ENCODE measurements at regions not wholly inside any gene's neighbourhood (a gene's known extent, or its start where the extent isn't known, plus 50 kb on each side); places are given as distances from the start of the nearest gene placed in this dataset.

DNA sequence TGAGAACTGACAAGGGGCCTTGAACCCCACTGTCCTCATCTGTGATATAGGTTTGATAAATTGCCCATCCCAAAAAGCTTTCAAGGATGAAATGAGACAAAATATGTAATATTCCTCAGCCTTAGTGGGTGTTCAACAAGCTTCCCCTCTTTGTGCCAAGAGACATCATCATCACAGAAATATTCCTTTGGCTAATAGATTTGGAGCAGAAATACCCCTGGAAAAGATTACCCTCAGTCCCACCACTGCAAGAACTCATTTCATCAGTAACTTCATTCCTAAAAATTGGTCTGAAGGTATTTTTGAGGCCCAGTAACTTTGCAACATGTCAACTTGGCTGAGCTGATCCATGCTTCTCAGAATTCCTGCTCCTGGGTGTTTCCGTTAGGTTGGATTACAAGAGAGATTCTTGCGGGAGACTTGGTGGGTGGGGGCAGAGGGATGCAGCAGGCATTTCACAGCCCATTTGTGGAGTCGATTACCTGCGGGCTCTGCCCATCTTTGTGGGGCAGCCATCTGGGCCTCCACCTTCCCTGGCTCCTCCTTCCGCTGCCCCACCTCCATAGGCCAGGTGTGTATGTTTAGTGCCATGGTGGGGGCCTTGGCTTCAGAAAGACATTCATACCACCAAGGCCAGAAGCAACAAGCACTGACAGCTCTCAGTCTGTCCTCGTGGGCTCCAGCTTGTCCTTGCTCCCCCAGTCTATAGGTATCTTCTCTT is 263.9 kb downstream of the GLI2 start:
- no peak for ATAC-seq

DNA sequence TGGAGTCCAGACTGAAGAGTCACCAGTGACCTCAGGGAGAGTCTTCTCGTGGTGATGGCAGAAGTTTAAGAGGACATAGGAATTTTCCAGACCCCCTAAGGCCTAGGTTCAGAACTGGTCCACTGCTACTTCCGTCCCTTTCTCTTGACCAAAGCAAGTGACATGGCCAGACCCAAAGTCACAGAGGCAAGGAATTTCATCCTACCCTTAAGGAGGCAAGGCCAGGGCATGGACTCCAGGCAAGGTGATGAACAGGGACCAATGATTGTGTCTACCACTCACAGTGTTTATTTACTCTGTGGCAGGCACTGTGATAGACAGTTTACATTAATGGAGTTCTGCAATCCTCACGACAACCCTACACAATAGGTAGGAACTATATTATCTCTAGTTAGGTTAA is 265.1 kb downstream of the GLI2 start:
- no peak for ATAC-seq

DNA sequence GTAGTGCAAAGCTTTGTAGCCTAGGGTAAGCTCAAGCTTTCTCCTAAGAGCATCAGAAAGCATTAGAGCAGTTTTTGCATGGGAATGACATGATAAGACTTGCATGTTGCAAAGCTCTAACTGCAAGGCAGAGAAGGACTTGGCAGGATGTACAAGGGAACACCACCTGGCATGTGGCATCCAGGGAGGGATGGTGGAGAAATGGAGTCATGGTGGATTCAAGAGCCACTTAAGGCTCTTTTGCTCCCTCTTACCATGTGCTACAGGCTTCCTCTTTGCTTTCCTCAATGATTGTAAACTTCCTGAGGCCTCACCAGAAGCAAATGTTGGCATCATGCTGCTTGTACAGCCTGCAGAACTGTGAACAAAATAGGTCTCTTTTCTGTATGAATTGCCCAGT is 266.0 kb downstream of the GLI2 start:
- ATAC-seq = no peak

DNA sequence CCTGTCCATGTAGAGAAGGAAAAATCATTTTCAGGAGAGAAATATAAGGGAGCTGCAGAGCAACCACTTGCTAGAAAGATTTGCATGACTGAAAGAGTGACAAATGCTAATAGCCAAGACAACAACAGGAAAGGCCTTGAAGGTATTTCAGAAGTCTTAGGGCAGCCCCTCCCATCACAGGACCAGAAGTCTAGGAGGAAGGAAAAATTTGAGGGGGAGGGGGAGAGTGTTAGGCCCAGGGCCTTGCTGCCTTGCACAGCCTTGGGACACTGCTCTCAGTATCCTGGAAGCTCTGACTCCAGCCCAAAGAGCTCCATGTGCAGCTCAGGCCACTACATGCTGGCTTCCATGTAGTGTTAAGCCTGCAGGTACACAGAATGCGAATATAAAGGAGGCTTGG is 266.9 kb downstream of the GLI2 start:
- ATAC-seq = no peak

DNA sequence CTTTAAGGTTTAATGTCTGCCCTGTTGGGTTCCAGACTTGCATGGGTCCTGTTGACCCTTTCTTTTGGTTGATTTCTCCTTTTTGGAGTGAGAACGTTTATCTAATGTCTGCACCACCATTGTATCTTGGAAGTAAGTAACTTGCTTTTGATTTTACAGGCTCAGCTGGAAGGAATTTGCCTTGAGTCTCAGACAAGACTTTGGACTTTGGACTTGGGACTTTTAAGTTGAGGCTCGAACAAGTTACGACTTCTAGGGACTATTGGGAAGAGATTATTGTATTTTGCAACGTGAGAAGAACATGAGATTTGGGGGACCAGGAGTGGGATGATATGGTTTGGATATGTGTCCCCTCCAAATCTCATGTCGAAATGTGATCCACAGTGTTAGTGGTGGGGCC is 267.7 kb downstream of the GLI2 start:
- ATAC-seq = no peak

DNA sequence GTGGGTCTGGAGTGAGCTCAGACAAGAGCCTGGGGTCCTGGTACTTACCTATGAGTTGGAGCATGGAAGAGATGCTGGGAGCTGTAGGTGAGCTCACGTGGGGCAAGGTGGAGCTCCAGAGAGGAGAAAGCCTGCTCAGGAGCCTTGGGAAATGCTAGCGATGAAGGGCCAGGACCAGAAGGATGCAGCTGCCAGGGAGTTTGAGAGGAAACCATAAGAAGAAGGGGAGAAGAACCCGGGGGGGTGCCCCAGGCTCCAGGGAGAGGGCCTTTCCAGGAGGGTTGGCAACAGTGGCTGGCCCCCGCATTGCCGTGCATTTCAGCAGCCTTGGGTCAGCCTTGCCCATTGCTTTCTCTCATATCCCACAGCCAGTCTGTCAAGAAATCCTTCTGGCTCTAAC is 268.7 kb downstream of the GLI2 start:
- ATAC-seq = no peak

DNA sequence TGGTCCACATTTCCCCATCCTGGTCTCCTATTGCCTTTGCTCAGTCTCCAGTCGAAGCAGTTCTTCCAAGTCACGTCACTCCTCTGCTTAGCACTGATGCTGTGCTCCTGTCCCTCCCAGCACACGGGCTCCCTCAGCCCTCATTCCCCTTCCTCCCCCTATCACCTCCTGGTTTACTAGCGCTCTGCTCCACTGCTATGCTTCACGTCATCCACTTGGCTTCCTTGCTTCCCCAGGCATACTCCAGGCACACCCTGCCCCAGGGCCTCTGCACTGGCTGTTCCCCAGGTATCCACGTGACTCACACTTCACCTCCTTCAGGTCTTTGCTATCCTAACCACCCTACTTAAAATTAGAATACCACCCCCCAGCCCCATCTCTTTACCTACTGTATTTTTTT is 269.3 kb downstream of the GLI2 start:
- ATAC-seq = no peak

DNA sequence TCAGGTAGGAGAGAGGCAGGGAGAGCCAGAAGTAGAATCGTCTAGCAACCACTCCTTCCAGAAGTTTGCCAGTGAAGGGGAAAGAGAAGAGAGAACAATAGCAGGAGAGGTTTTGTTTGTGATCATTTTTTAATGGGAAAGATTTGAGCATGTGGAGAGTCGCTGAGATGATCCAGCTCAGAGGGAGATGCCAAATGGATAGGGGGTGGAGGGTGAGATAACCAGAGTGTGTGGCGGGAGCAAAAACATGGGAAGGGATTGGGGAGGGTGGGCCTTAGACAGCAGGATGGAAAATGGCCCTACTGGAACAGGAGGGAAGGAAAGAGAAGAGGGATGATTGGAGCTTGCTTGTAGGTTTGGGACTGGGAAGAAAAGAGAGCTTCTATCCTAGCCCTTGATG is 269.8 kb downstream of the GLI2 start:
- ATAC-seq = no peak

DNA sequence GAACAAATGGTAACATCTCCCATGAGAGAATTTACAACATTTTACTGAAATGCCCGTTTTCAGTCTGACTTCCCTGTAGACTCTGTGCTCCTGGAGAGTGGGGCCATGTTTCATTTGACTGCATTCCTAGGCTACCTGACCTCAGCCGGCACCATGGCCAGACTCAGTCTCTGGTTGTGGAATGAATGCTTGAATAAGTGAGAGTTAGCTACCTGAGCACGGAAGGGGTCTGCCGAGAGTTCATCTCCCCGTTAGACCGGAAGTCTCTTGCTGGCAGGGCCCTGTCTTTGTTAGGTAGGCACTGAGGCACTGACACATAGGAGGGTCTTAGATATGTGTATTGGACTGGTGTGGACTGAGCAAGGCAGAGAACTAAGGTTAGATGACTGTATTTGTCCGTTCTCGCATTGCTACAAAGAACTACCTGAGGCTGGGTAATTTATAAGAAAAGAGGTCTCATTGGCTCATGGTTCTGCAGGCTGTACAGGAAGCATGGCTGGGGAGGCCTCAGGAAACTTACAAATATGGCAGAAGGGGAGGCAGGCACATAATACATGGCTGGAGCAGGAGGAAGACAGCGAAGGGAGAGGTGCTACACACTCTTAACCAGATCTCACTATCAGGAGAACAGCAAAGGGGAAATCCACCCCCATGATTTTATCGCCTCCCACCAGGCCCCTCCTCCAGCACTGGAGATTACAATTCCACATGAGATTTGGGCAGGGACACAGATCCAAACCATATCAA is 271.2 kb downstream of the GLI2 start:
- no peak for ATAC-seq

DNA sequence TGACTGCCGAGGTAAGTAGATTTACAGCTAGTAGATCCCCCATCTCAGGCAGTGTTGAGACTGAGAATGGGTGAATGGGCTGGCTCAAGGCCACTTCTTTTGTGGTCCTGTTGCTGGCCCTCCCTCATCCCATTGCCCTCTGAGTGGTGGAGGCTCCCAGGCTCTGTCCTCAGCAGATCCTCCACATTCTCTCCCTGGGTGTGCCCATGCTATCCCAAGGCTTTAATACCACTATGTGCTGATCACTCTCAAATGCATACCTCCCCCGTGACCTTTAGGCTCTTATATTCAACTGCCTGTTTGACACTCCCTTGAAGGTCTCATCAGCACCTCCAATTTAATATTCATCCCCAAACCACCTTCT is 271.8 kb downstream of the GLI2 start:
- ATAC-seq = no peak

DNA sequence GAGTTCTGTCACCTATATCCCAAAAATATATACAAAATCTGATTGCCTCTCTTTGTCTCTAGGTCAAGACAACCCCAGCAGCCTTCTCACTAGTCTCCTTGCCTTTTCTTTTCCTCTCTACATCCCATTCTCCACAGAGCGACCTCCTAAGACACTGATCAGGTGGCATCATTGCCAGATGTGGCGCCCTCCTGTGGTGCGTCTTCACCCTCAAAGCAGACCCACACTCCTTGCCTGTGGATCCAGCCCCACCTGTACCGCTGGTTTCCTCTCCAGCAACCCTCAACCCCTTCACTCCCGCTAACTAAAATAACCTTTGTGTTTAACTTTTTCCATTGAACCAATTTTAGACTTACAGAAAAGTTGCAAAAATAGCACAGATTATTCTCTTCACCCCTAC is 273.3 kb downstream of the GLI2 start:
- ATAC-seq = no peak

DNA sequence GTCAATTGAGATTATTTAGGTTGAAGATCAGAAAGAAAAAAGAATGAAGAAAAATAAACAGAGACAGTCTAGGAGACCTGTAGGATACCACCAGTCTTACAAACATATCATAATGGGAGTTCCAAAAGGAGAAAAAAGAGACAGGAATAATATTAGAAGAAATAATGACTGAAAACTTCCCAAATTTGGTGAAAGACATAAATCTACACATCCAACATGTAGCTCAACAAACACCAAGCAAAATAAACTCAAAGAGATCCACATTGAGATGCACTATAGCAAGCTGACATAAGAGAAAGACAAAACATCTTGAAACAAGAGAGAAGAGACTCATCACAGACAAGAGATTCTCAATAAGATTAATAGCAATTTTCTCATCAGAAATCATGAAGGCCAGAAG is 274.0 kb downstream of the TFCP2L1 start:
- no peak for ATAC-seq

DNA sequence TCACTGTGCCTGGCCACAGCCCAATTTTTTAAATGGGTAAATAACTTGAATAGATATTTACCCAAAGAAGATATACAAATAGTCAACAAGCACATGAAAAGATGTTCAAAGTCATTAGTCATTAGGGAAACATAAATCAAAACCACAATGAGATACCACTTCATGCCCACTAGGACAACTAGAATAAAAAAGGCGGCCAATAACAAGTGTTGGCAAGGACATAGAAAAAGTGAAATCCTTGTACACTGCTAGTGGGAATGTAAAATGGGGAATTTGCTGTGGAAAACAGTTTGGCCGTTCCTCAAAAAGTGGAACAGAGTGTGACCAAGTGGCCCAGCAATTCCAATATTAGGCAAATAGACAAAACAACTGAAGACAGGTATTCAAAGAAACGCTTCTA is 270.1 kb downstream of the TFCP2L1 start:
- ATAC-seq = no peak

DNA sequence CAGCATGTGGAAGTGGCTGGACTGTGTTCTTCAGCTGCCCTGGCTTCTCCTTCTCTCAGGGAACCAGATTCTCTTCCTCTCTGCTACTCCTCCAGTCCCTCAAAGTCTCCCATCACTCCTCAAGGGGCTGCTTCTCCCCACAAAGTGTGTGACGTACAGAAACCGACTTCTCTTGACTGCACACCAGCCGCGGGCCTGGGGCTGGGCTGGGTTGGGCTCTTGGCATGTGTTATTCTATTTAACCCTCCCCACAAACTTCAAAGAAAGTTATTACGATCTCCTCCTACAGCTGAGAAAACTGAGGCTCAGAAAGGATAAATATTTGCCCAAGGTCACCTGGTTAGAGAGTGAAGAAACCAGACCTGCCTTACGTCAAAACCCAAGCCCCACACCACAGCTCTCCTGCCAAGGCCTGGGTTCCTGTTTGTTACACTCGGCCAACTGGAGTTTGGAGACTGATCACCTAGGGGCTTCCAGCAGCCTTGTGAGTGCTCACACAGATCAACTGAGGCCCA is 269.0 kb downstream of the TFCP2L1 start:
- ATAC-seq = no peak

DNA sequence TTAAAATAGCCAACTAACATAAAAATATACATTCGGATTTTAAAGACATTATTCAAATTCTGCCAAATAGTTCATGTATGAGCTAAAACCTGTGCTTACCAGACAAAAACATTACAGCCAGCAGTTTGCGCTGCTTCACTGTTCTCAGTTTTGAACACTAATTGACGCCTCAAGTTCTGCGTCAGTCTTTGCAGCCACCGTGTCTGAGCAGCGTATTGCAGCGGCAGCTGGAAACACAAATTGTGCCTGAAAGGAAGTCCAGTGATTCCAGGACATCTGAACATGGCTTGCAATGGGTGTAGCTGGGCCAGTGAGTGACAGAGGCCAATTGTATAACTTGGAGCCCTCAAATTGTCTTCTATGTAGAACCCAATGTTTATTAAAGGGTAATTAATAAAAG is 267.6 kb downstream of the TFCP2L1 start:
- ATAC-seq = no peak

DNA sequence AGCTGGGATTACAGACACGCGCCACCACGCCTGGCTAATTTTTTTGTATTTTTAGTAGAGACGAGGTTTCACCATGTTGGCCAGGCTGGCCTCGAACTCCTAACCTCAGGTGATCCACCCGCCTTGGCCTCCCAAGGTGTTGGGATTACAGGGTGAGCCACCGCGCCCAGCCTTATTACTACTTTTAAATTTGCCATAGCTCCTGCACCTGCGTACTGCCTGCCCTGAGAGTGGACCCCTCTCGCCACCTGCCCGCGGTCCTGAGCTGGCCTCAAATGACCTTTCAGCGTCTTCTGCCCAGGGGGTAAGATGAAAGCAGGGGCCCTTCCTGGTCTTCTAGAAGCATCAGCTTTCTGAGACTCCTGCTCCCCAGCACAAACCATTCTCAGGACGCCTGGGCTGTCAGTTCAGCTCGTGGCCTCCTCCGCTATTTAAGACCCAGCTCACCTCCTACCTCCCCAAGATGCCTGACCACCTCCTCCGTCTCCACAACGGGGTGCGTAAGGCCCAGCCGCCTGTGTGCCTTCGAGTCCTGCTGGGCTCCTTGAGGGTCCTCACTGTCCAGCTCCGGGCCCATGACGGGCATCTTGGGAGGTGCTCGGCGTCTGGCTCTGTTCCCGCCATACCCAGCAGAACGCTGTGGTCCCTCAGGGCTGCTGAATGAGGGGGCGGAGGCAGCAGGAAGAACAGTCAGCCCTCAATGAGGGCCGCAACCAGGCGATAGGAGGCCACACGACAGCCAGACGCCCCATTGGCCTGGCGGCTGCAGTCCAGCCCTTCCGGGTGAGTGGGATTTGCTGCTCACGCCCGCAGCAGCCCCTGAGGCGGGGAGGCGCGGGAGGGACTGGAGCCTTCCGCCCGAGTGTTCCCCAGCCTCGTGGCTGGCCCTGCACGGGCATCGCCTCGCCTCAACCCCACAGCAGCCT is 266.6 kb downstream of the TFCP2L1 start:
- no peak for ATAC-seq

DNA sequence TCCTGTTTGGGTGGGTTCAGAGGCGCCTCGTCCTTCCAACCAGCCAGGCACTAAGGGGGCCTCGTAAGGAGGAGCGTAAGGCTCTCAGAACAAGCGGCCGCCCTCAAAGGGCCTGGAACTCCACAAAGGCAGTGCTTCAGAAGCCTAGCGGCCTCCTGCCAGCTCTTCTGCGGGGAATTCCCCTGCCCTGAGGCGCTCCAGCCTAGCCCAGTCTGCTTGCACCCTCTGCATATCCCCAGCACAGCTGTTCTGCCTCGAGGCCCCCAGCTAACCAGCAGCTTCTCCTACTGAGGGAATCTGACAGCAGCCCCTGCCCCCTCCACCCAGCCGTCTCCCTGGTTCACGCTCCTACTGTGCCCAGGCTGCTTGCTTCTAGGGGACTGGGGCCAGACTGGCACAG is 265.9 kb downstream of the TFCP2L1 start:
- no peak for ATAC-seq

DNA sequence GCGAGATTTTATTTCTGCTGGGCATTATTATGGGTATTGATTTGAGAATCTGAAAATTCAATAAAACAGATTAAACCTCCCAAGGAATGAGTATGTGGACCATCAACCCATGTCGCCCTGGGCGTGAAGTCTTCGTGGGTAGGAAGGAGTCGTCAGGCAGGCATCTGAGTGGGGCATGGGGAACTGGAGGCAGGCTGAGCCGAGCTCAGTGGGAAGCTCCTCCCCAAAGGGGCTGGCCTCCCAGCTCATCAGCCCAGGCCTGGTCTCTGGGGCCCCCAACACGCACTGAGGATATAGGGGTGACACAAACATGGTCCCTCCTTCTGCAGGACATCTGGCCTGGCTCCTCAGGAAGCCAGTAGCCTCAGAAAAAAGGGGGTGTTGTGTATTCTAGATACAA is 265.2 kb downstream of the TFCP2L1 start:
- no peak for ATAC-seq

DNA sequence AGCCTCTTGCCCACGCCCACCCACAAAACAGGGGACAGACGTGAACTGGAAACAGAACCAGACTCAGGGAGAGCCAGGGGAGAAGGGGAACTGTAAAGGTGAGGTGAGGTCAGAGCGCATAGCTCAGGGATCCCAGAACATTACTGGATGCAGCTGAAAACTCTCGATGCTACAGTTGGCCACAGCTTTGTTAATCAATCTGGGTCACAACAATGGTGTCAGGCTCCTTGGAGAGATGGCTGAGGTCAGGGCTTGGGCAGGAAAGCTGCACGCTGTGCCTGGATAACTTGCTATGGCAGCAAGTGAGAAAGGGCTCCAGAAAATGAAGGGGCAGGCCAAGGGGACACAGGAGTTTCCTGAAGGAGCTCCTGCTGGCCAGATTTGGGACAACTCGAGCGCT is 263.3 kb downstream of the TFCP2L1 start:
- ATAC-seq = no peak

DNA sequence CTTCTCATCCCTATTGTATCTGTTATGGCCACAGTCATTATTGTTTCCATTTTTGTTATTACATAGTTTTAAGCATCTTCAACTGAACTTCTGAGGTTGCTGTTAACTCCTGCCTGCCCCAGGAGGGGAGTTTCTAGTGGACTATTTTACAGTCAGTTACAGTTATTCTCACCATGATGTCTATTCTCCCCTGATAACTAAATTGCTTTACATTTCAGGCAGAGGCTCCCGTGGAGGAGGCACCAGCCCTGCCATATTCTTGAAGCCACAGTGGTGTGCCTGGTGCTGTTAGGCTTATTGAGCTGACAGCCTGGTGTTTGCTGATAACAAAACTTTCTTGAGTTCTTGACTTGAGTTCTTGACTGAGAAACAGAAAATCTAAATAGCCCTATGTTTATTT is 256.4 kb downstream of the TFCP2L1 start:
- ATAC-seq = no peak

DNA sequence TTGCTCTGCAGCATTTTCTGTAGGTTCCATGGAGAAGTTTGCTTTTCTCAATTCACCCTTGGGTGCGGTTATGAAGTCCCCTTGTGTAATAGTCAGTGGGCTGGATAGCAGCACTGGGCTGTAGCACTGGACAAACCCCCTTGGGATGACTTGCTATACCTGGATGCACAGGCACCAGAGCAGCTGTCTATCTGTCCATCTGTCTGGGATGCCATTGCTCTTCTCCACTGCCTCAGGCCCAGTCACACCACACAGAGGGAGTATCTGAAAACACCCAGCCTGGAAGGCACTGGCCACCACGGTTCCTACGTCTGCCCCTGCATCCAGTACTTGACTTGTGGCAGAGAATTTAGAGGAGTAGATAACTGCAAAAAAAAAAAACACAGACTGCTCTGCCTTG is 254.5 kb downstream of the TFCP2L1 start:
- no peak for ATAC-seq

DNA sequence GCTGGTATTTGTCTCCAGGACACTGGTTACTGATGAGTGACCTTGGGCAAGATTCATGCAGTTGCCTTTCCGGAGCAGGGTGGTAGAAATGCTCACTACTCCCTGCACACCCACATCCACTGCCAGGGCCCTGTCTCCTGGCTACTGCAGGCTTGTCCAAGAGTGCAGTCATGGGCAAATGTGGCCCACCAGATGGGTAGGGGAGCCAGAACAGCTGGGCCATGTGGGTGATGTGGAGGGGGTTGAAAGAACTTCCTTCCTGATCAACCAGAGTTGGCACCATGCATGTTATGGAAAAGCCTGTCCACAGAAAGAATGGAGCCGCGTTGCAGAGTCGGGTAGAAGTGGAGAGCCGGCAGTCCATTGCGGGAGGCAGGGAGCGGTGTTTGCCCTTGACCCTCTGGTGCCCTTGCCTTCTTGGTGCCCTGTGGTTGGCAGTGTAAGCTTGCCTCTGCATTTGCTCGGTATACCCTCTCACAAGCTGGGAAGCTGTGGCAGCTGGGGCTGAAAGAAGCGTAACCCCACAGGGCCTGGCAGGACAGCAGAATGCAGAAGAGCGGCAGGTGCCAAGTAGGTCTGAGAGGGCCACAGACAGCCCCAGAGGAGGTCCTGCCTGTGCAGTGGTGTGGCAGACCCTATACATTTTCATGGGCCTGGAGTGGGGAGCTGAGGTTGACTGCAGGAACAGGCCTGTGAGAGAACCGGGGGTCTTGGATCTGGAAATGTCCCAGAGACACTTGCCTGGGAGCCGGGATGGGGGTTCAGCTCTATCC is 253.2 kb downstream of the TFCP2L1 start:
- ATAC-seq = no peak
